GM18868 (cell line): ENCODE measurements at regions not wholly inside any gene's neighbourhood (a gene's known extent, or its start where the extent isn't known, plus 50 kb on each side); places are given as distances from the start of the nearest gene placed in this dataset.
"Not testable (repeated sequence)": the region's sequence is repeated elsewhere in the genome, so short reads cannot be mapped to it uniquely, and the experiment has no call there.

Experiments
- ATAC-seq: cut with Tn5 transposase; IDR thresholded peaks from one replicate; pipeline ENCODE4 v1.9.1; 2021; ENCODE audit warnings: mild to moderate bottlenecking, moderate library complexity; ENCODE audit not compliant: unreplicated experiment

DNA sequence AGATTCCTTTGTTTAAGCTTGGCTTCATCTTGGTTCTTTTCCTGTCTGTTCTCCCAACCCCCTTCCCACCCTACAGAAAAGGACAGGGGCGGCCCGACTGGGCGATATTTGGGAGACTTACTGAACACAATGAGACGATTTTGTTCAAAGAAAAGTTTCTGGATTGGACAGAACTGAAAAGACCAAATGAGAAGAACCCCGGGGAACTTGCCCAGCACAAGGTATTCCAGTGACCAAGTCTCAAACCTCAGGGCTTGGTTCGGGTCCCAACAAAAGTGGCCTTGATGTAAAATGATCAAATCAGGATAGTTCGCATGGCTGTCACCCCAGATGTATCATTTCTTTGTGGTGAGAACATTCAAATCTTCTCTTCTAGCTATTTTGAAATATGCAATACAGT is 73.9 kb upstream of the LYZL2 start:
- ATAC-seq, result not testable (repeated sequence)

DNA sequence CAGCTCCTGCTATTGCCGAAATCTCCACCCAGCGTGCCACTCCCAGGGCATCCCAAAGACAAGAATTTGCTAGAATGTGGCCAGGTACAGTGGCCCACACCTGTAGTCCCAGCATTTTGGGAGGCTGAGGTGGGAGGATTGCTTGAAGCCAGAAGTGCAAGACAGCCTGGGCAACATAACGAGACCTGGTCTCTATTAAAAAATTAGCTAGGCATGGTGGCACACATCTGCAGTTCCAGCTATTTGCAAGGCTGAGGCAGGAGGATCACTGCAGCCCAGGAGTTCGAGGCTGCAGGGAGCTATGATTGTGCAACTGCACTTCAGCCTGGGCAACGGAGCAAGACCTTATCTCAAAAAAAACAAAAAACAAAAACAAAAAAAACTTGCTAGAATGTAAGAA is 73.3 kb upstream of the LYZL2 start:
- ATAC-seq, result no peak

DNA sequence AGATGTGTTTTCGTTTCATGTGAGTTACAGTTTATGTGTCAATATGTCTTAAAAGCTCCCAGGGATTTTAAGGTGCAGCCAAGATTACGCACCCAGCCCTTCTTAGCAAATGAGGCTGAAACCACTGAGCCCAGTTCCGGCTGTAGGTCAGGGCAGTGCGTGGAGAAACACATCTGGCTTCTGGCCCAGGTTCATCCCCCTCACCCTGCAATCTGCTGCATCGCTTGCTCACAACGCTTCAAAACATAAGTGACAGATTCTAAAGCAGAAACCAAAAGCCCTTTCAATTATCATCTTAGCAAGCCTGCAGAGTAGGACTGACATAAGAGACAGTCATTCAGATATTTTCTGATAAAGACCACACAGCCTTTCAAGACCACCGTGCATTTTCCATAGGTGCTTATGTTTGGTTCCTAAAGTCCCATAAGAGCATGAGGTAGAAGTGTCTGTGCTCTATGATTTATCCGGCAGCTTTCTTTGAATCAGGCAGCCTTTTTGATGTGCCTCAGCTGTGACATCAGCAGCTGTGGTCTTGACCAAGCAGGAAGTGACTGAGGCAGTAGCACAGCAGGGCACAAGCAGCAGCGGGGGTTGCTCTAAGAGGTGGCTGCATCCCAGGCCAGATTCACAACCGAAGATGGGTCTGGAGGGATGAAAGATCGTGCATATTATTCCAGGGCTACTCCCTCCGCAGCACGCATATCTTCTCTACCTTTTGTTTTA is 72.1 kb upstream of the LYZL2 start:
- peak; percentile 55 for ATAC-seq

DNA sequence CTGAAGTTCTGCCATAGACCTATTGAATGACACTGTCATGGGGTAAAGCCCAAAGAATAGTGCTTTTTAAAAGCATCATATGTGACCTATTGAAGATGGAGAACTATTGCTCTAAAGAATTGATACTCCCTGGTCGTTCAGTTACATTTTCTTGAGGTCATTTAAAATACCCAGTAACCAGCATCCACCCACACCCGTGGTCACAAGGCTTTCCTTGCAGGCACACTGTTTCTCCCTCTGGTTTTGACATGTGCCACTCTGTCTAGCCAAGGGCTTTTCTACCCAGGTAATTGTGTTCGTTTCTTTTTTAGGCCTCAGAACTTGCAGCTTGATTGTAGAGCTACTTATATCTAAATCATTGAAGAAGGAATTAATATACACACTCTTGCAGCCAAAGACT is 68.3 kb upstream of the LYZL2 start:
- ATAC-seq, result no peak

DNA sequence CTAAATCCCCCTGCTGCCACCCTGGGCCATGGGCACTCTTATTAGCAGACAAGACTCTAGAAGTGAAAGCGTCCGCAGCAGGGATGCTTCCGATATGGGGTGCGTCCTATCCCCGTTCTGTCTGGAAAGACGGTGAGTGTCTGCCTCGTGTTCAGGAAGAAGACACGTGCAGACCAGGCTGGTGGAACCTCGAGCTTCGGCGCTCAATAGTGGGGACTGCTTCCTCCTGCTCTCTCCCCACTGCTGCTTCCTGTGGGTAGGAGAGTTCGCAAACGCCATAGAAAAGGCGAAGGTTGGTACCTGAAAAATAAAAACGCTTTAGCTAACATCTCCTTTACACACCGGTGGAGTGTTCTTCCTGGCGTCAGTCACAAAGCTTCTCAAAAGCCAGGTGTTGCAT is 67.7 kb upstream of the LYZL2 start:
- not testable (repeated sequence) for ATAC-seq

DNA sequence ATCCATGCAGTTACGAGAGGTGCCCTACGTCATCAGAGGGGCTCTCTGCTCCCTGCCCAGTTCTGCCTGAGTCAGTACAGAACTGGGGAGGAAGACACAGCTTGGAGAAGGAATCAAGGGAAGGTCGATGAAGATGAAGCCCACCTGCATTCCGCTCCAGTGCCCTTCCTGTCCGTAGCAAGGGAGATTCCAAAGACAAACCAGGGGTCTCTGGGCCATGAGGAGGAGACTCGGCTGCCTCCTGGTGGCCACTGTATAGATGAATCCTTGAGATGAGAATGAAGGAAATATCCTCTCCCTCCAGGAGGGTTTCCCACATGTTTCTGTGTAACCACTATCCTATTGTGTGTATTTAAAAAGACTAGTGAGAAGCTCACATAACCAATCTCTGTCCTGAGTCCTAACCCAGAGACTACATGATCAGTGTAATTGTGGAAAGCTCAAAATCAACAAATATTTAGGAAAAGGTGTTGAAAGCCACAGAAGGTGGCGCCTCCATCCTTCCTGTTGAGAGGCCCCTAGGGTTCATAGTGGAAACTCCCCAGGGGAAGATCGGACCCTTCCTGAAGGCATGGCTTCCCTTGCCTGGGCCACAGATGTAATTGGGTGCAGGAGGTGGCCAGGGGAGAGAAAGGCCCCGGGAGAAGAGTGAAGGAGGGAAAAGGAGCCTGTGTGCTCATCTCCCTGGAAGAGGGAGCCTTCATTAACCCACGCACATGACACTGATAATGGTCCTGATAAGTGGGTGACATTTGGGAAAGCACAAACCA is 67.0 kb upstream of the LYZL2 start:
- not testable (repeated sequence) for ATAC-seq

DNA sequence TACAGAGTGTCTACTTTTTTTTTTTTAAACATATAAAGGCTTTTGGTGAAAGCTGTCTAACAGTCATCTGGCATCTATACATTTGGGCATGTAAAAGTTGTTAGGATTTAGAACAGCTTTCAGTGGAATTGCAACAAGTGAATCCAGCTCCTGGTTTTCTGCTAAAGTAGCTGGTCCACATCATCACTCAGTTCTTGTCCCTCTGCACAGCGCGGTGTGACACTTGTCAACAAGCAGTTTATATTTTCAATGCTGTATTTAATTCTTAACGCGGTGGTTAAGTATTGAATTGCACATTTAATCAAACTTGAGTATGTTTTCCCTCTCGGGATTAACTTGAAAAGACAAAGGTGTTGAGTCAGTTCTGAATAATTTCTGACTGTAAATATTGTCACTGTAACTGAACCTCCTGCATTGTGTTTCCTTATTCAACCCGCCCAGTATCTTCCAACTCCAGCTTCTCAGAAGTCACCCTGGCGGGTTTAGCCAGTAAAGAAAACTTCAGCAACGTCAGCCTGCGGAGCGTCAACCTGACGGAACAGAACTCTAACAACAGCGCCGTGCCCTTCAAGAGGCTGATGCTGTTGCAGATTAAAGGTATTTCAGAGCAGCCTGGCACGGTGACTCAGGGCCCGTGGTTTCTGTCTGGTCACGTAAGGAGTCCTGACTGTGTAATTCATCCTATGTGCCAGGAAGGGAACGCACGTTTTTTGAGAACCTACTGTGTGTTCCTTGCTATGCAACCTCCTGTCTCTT is 66.1 kb upstream of the LYZL2 start:
- ATAC-seq, result not testable (repeated sequence)

DNA sequence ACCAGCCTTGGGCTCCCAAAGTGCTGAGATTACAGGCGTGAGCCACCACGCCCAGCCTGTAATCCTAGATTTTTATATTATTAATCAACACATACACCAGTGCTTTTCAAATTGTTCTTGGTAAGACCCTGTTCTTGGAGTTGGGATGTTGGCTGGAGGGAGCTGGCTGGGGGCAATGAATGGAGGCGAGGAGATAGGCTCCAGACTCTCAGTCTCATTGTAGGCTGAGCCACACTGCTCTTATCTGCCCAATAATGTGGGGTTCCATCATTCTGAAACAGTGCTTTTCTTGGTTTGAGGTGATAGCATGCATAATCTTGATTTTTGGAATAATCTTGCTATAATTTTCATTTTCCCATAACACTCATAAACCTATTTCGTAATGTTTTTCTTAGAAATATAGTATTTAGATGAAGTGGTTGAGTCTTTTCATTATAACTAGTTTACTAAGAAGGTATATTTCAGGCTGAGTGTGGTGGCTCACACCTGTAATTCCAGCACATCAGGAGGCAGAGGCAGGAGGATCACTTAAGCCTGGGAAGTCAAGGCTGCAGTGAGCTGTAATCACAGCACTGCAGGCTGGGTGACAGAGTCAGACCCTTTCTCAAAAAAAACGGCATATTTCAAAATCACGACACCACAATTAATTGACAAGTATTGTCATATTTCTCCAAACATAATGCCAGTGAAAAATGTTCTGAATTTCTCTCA is 65.1 kb upstream of the LYZL2 start:
- ATAC-seq, result no peak

DNA sequence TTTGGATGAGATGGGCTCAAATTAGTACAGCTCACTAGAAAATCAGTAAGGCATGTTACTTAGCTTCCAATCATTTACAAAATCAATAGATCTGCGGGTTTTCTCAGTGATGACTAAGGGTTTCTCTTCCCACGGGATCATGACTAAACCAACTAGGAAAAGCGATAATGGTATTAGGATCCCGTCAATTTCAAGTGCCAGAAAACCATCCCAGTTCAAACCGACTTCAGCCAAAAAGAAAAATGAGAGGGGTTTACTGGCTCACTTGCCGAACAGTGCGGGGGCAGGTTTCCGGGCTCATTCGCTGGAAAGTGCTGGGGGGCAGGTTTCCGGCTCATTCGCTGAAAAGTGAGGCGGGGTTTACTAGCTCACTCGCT is 62.1 kb upstream of the LYZL2 start:
- no peak for ATAC-seq

DNA sequence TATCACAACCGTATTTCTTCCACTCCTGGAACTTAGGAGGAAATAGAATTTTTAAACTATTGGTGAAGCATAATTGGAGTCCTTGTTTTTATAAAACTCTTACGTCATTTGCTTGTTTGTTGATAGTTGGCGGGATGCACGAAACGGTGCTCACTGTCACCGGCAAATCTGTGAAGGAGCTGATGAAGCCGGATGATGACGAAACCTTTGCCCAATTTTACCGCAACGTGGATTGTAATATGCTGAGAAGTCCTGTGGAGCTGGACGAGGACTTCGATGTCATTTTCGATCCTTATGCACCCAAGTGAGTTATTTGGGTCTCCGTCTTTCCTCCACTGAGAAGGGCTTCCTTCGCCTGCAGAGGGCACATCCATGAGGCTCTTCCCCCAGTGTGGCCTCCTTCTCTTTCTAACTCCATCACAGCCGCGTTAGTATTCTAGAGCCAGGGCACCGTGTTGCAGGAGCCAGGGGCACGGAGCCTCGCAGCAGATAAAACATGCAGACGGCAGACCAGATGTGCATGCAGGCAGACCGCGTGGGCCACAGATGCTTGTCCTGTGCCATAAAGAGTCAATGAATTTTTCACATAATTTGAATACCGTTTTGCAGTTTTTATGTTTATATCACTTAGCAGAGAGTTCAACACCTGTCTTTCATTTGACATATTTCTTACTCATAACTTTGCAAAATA is 61.5 kb upstream of the LYZL2 start:
- ATAC-seq, result not testable (repeated sequence)

DNA sequence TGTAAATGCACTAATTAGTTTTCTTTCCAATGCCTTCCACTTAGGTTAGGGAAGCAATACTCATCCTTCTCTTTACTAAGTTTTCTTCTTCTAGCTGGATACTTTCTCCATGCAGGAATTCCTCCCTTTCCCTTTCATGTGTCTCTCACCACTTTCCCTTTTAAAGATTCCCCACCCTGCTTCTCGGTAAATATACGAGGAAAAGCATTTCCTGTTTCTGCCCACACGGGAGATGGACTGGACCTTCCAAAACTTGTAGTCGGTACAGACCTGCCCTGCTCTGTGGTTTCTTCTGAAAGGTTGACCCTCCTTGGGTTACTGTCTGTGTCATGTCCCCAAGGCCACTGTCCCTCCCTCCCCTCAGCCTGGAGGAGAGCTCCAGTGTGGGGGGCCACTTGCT is 58.9 kb upstream of the LYZL2 start:
- no peak for ATAC-seq

DNA sequence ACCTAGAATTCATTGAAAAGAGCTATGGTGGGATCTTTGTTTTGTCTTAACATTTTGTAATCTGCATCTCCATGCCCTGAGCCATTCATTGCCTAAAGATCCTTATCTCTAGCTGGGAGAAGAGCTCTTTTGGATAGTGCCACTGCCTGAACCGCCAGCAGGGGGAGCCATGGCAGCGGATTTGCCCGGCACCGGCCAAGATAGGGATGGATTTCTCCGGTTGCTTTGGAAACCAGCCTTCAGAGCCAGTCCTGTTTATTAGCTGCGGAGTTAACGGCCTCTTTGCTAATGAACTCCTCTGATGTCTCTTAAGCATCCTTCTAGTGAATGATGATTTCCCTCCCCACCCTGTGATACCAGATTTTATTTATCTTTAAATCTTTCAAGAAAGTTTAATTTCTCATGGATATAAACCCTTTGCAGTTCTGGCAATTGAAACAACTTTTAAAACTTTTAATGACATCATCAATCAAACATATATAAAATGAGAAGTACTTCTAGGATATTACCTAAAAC is 58.2 kb upstream of the LYZL2 start:
- peak; percentile 80 for ATAC-seq

DNA sequence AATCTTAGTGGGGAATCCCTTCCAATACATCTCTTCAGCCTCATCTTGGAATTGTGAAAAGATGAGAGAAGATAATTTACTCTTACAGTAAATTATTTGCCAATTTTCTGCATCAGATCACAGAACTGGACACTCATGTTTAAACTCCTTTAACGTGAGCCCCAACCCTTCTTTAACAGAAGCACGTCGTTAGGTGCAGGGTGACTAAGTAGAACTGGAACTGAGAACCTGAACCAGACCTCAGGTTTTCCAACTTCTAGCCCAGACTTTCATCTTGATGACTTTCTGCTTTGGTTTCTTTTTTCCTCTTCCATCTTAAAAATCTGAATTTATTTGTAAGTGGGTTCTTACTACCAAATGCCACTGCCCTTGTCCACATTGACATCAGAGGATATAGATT is 57.2 kb upstream of the LYZL2 start:
- no peak for ATAC-seq

DNA sequence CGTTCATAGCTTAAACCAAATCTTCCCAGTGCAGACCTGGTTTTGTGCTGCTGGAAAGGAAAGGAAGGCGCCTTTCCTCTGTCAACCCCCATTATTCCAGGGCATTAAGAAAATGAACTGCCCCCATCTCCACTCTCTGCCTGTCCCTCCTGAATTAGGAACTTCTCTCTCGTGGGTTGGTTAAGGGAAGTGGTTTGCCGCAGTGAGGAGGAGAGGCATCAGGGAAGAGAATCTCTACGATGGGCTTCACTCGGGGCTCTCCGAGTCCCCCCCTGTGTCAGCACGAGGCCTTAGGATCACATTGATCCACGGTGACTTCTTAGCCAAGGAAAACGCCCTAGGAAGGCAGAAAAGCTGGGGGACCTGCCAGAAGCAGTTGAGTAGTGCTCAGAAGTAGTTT is 53.9 kb upstream of the LYZL2 start:
- no peak for ATAC-seq

DNA sequence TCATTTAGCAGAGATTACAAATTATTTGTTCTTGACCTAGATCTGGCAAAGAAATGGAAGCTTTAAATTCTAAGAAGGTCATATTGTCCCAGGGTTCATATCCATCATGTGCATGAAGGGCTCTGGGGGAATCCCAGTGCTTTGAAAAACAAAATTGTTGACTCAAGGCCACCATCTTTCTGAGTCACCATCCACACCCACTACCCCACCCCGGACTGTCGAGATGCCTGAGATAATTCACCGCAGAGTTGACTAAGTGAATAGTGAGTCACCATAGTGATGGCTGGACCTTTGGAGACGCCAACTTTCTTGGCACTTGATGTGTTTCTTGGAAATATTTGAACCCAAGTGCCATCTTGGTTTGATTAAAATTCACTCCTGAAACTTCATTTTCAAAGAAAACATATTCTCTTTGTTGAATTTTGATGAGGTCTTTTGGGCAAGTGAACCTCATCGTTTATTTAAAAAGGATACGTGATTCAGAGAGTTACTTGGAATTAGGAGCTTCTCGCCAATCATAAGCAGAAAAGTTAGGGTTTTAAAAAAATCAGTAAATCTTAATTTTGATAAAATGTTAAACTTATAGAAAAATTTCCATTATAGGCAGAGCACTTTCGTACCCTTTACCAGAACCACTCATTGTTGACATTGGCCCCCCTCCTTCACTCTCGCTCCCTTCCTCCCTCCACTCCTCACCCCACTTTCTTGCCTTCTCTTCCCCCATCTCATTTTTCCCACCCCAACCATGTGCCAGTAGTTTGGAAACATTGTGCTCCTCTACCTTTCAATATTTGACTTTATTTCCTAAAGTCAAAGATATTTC is 53.0 kb upstream of the LYZL2 start:
- not testable (repeated sequence) for ATAC-seq

DNA sequence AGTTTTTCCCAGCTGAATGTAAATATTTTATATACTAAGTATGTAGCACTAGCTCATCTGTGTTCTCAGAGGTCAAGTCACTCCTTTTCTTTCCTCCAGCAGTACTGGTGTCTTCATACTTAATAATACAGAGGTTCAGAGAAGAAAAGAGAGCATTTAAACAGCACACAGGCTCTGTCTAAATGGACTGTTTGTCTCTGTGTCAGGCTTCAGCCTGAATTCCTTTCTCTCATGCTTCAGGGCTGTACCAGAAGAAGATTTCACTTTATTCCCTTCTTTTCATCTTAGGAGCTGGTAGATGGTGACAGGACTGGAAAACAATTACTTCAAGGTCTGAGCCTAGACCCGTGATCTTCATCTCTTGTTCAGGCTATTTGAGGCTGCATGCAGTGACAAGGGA is 51.4 kb upstream of the LYZL2 start:
- no peak for ATAC-seq
